Breast epithelium (tissue), 3 donors: ENCODE measurements at regions not wholly inside any gene's neighbourhood (a gene's known extent, or its start where the extent isn't known, plus 50 kb on each side); places are given as distances from the start of the nearest gene placed in this dataset.

Experiments used
- POLR2A ChIP-seq: fragments of 450-650 bp; IDR thresholded peaks from one replicate; pipeline ENCODE4 v1.6.1; 2016; ENCODE audit warnings: antibody characterized with exemption, mild to moderate bottlenecking, moderate library complexity
- TF ChIP-seq, protein P1 (sequence below), 3 donors: fragments of 450-650 bp; IDR thresholded peaks; one replicate each; pipeline ENCODE4 v1.5.1; 2016 to 2017; ENCODE audit warnings: antibody characterized with exemption in 3 of 3, mild to moderate bottlenecking in 3 of 3, moderate library complexity in 3 of 3

DNA sequence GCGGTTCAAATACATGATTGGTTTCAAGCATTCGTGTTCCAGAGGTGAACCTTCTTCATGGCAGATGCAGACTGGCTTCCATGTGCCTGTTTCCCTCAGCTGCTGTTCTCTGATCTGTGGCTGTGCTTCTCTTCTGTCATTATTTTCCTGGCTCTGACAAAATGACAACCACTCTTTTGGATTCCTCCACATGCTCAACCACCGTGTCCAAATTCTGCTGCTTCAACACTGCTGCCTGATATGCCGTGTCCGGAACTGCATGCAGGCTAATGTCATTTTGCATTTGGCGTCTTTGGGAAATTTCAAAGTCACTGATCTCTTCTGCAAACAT, 368.7 kb upstream of the ZNF608 start:
- no peak for TF ChIP-seq POLR2A
- TF ChIP-seq, protein P1, sequence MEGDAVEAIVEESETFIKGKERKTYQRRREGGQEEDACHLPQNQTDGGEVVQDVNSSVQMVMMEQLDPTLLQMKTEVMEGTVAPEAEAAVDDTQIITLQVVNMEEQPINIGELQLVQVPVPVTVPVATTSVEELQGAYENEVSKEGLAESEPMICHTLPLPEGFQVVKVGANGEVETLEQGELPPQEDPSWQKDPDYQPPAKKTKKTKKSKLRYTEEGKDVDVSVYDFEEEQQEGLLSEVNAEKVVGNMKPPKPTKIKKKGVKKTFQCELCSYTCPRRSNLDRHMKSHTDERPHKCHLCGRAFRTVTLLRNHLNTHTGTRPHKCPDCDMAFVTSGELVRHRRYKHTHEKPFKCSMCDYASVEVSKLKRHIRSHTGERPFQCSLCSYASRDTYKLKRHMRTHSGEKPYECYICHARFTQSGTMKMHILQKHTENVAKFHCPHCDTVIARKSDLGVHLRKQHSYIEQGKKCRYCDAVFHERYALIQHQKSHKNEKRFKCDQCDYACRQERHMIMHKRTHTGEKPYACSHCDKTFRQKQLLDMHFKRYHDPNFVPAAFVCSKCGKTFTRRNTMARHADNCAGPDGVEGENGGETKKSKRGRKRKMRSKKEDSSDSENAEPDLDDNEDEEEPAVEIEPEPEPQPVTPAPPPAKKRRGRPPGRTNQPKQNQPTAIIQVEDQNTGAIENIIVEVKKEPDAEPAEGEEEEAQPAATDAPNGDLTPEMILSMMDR (IDR thresholded peaks at IDR 0.05): no peak
